Neuronal stem cell (in vitro differentiated cells): ENCODE measurements at regions not wholly inside any gene's neighbourhood (a gene's known extent, or its start where the extent isn't known, plus 50 kb on each side); places are given as distances from the start of the nearest gene placed in this dataset.

Experiments used
- DNase-seq: peaks from one replicate; pipeline ENCODE4 v3.0.0-alpha.2; 2013; ENCODE audit warnings: low spot score
- H2AFZ ChIP-seq: one replicate; pipeline ENCODE4 v1.6.1; 2013; ENCODE audit warnings: mild to moderate bottlenecking, low read length, inconsistent platforms
- H2AK5ac ChIP-seq: 2 replicates; pipeline ENCODE4 v1.6.1; 2013; ENCODE audit warnings: low read depth, mild to moderate bottlenecking, inconsistent platforms, low read length, moderate library complexity, mixed read lengths
- H2BK120ac ChIP-seq: 2 replicates; pipeline ENCODE4 v1.6.1; 2013; ENCODE audit warnings: low read depth, mild to moderate bottlenecking, inconsistent platforms, low read length, moderate library complexity, mixed read lengths
- H2BK12ac ChIP-seq: one replicate; pipeline ENCODE4 v1.6.1; 2013; ENCODE audit warnings: low read length, inconsistent platforms
- H2BK15ac ChIP-seq: 2 replicates; pipeline ENCODE4 v1.6.1; 2013; ENCODE audit warnings: mild to moderate bottlenecking, low read length, inconsistent platforms, mixed read lengths
- H2BK5ac ChIP-seq: one replicate; pipeline ENCODE4 v1.6.1; 2013; ENCODE audit warnings: inconsistent platforms, mild to moderate bottlenecking, low read length, moderate library complexity
- H3K14ac ChIP-seq: one replicate; pipeline ENCODE4 v1.6.1; 2013; ENCODE audit warnings: low read length, inconsistent platforms
- H3K18ac ChIP-seq: 2 replicates; pipeline ENCODE4 v1.6.1; 2013; ENCODE audit warnings: low read length, inconsistent platforms
- H3K23ac ChIP-seq: 2 replicates; pipeline ENCODE4 v1.6.1; 2013; ENCODE audit warnings: low read depth, mild to moderate bottlenecking, mixed read lengths, low read length, inconsistent platforms; ENCODE audit not compliant: poor library complexity
- H3K27ac ChIP-seq: replicated peaks from 3 replicates; pipeline ENCODE4 v1.5.1; 2013; ENCODE audit warnings: low read length, inconsistent platforms
- H3K27me3 ChIP-seq, 3 experiments: 2 replicates each; pipeline ENCODE4 v1.6.1; 2013; ENCODE audit warnings: low read length in 3 of 3, mild to moderate bottlenecking in 2 of 3, inconsistent platforms in 1 of 3, low read depth in 1 of 3, mixed read lengths in 1 of 3, moderate library complexity in 1 of 3; ENCODE audit not compliant: control insufficient read depth in 3 of 3, insufficient read depth in 3 of 3
- H3K36me3 ChIP-seq, 2 donors: replicated peaks in 1 of 2; 2 replicates each; pipeline ENCODE4 v1.6.1; 2013; ENCODE audit warnings: low read length in 2 of 2; ENCODE audit not compliant: control insufficient read depth in 2 of 2, insufficient read depth in 2 of 2
- H3K4ac ChIP-seq: 2 replicates; pipeline ENCODE4 v1.6.1; 2013; ENCODE audit warnings: inconsistent platforms, mild to moderate bottlenecking, low read length, moderate library complexity
- H3K4me1 ChIP-seq, 2 donors: 1 replicate in 1 of 2; 2 replicates in 1 of 2; pipeline ENCODE4 v1.6.1; 2013; ENCODE audit warnings: low read length in 2 of 2, low read depth in 1 of 2; ENCODE audit not compliant: control insufficient read depth in 2 of 2, insufficient read depth in 1 of 2
- H3K4me2 ChIP-seq: one replicate; pipeline ENCODE4 v1.6.1; 2013; ENCODE audit warnings: mild to moderate bottlenecking, low read length, inconsistent platforms; ENCODE audit not compliant: insufficient read depth, poor library complexity, severe bottlenecking
- H3K4me3 ChIP-seq, 2 donors: 2 replicates each; pipeline ENCODE4 v1.5.1; 2013; ENCODE audit warnings: low read length in 2 of 2, mild to moderate bottlenecking in 2 of 2, inconsistent platforms in 1 of 2, moderate library complexity in 1 of 2
- H3K79me1 ChIP-seq: one replicate; pipeline ENCODE4 v1.6.1; 2013; ENCODE audit warnings: low read depth, mild to moderate bottlenecking, inconsistent platforms, low read length, moderate library complexity
- H3K9ac ChIP-seq: one replicate; pipeline ENCODE4 v1.6.1; 2013; ENCODE audit warnings: mild to moderate bottlenecking, low read depth, low read length, inconsistent platforms; ENCODE audit not compliant: poor library complexity
- H3K9me3 ChIP-seq, 2 donors: replicated peaks in 1 of 2; 2 replicates each; pipeline versions ENCODE3 to v1.6.1; 2013; ENCODE audit warnings: low read length in 2 of 2, mild to moderate bottlenecking in 2 of 2, inconsistent platforms in 1 of 2, low read depth in 1 of 2, mixed read lengths in 1 of 2, moderate library complexity in 1 of 2; ENCODE audit not compliant: control insufficient read depth in 2 of 2, insufficient read depth in 1 of 2
- H4K8ac ChIP-seq: one replicate; pipeline ENCODE4 v1.6.1; 2013; ENCODE audit warnings: low read depth, mild to moderate bottlenecking, inconsistent platforms, low read length, moderate library complexity
- H4K91ac ChIP-seq: one replicate; pipeline ENCODE4 v1.6.1; 2013; ENCODE audit warnings: low read length, low read depth, mild to moderate bottlenecking, inconsistent platforms; ENCODE audit not compliant: poor library complexity
- WGBS, 2 donors: extraction: QIAGEN DNeasy Blood & Tissue Kit; methylation state at CpG; one replicate each; pipeline ENCODE4 v1.1.7; 2013; ENCODE audit warnings: missing lambda C conversion rate in 2 of 2, mixed read lengths in 1 of 2; ENCODE audit not compliant: insufficient read length in 2 of 2, insufficient replicate concordance in 1 of 2; ENCODE audit errors: extremely low coverage in 2 of 2; 5-methylcytosine and 5-hydroxymethylcytosine counted together

DNA sequence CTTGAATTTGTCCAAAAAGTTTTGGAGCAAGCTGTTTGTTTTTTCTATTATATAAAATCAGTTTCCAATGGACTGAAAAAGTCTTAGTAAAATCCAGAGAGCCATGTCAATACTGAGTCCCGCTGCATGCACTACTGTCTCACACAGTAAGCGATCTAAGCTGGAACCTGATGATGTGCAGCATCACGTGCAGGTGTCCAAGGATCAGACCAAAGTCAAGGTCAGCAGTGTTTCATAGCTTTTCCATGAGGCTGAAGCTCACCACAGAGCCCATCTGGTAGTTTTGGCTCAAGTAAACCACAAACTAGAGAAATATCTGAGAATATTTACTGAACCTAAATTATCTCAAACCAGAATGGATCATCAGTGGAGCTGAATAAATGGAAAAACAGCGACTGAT lies 784.0 kb upstream of the SEMA6D start:
- Histone ChIP-seq H2BK15ac (no peak overlapping the region), H3K4me2 (no peak overlapping the region), H2AFZ (no peak overlapping the region), H3K27ac (no peak overlapping the region), H2BK5ac (no peak overlapping the region), H3K79me1 (no peaks in the 10 kb centered on the region), H3K27me3 (no peaks in the 10 kb centered on the region), H3K4me3 (no peak overlapping the region), H3K36me3 (no peaks in the 10 kb centered on the region), H3K14ac (no peak overlapping the region), H3K4ac (no peak overlapping the region), H4K91ac (no peak overlapping the region), H2BK12ac (no peak overlapping the region), H3K9ac (no peak overlapping the region), H3K4me1 (no peaks in the 10 kb centered on the region), H3K9me3 (no peaks in the 10 kb centered on the region), H4K8ac (no peak overlapping the region), H3K18ac (no peak overlapping the region), H2BK120ac (no peak overlapping the region), H3K23ac (no peak overlapping the region), H2AK5ac (no peak overlapping the region)
- WGBS, 2 donors: no CpG with 5 or more reads among the region's 4 CpGs
- DNase-seq: no peak

DNA sequence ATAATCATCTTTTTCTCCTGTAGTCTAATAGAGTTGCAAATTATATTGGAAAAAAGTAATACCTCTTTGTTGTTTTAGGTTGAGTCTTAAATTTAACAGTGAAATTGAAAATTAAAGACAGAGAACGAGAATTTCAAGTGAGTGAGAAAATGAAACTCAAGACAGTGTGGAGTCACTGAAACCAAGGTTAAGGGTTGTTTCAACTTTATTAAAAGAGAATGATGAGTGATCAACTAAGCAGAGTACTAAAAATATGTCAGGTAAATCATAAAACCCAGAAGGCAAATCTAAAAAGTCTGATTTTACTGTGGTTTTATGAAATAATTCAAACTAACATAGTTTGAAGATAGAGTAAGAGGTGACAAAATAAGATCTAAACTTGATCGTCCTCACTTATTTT lies 782.5 kb upstream of the SEMA6D start:
- Histone ChIP-seq H2BK5ac (no peak overlapping the region), H3K14ac (no peak overlapping the region), H4K8ac (no peak overlapping the region), H3K18ac (no peak overlapping the region), H3K9ac (no peak overlapping the region), H3K23ac (no peak overlapping the region), H2BK12ac (no peak overlapping the region), H3K4me3 (no peak overlapping the region), H2AFZ (no peak overlapping the region), H2AK5ac (no peak overlapping the region), H2BK15ac (no peak overlapping the region), H3K27me3 (no peaks in the 10 kb centered on the region), H3K79me1 (no peaks in the 10 kb centered on the region), H3K9me3 (no peaks in the 10 kb centered on the region), H3K27ac (no peak overlapping the region), H3K4ac (no peak overlapping the region), H3K4me2 (no peak overlapping the region), H3K36me3 (no peaks in the 10 kb centered on the region), H2BK120ac (no peak overlapping the region), H4K91ac (no peak overlapping the region), H3K4me1 (no peaks in the 10 kb centered on the region)
- DNase-seq: no peak
- WGBS, 2 donors: no CpG with 5 or more reads among the region's 2 CpGs

DNA sequence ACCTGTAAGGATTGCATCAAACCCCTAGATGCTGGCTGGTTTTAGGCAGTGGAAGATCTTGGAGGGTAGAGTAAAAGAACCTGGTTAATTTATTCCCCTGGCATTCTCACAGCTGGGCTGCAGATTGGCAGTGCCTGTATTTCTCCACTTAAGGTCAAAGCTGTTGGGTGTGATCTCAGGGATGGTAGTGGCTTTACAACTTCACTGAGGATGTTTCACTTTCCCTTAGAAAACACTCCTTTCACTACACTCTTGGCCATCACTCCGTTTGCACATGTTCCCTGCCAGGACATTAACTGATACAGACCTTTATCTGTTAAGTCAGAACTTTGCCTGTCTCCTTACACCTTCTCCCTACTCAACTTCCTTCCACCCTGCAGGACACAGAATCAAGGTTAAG lies 779.1 kb upstream of the SEMA6D start:
- no peak overlapping the region for H3K23ac ChIP-seq
- H2BK12ac ChIP-seq: no peak overlapping the region
- no peaks in the 10 kb centered on the region for H3K27me3 ChIP-seq
- H3K9ac ChIP-seq: no peak overlapping the region
- no peak overlapping the region for H3K4me2 ChIP-seq
- H2BK5ac ChIP-seq: no peak overlapping the region
- H4K8ac ChIP-seq: no peak overlapping the region
- no CpG with 5 or more reads among the region's 1 CpG for WGBS, 2 donors
- H3K14ac ChIP-seq: no peak overlapping the region
- no peak overlapping the region for H2AK5ac ChIP-seq
- no peak overlapping the region for H2BK120ac ChIP-seq
- DNase-seq: no peak
- H3K79me1 ChIP-seq: no peaks in the 10 kb centered on the region
- no peak overlapping the region for H3K18ac ChIP-seq
- H2BK15ac ChIP-seq: no peak overlapping the region
- H3K36me3 ChIP-seq: no peaks in the 10 kb centered on the region
- no peak overlapping the region for H3K4me3 ChIP-seq
- no peaks in the 10 kb centered on the region for H3K4me1 ChIP-seq
- H4K91ac ChIP-seq: no peak overlapping the region
- H3K27ac ChIP-seq: no peak overlapping the region
- H3K4ac ChIP-seq: no peak overlapping the region
- no peak overlapping the region for H2AFZ ChIP-seq
- H3K9me3 ChIP-seq: no peaks in the 10 kb centered on the region

- Histone ChIP-seq H3K27ac (no peak overlapping the region), H2BK15ac (no peak overlapping the region), H3K79me1 (no peaks in the 10 kb centered on the region), H2AFZ (no peak overlapping the region), H4K8ac (no peak overlapping the region), H2AK5ac (no peak overlapping the region), H3K4me2 (no peak overlapping the region), H2BK12ac (no peak overlapping the region), H3K9ac (no peak overlapping the region), H3K14ac (no peak overlapping the region), H3K4me1 (no peaks in the 10 kb centered on the region), H3K18ac (no peak overlapping the region), H3K27me3 (no peaks in the 10 kb centered on the region), H4K91ac (no peak overlapping the region), H3K4me3 (no peak overlapping the region), H3K23ac (no peak overlapping the region), H3K36me3 (no peaks in the 10 kb centered on the region), H2BK5ac (no peak overlapping the region), H3K9me3 (no peaks in the 10 kb centered on the region), H2BK120ac (no peak overlapping the region), H3K4ac (no peak overlapping the region)
- WGBS, 2 donors: no CpG with 5 or more reads among the region's 1 CpG
- DNase-seq: no peak
Observed at GRCh38 chr15:46941241-46941640, 776.1 kb upstream of the SEMA6D start.
